PC-3 (cell line): ENCODE measurements at regions not wholly inside any gene's neighbourhood (a gene's known extent, or its start where the extent isn't known, plus 50 kb on each side); places are given as distances from the start of the nearest gene placed in this dataset.

Experiments used
- ATAC-seq: fragments of 200-7000 bp; cut with Tn5 transposase; 2 replicates; pipeline ENCODE4 v1.9.1; 2020; ENCODE audit warnings: mild to moderate bottlenecking, moderate library complexity
- BruUV-seq: library from RNA; stranded (reverse); fragments of 400-500 nt; replicated peaks from 2 replicates; lab custom pipeline; 2021; lab: Mats Ljungman, UMichigan
- CTCF ChIA-PET: fragments of 300-600 bp; sonication (Branson Sonifier 250); formaldehyde crosslinking; loops from one replicate; lab custom pipeline; 2022; ENCODE audit warnings: antibody characterized with exemption; lab: Charles Lee
- POLR2A ChIA-PET: fragments of 300-600 bp; sonication (Branson Sonifier 250); formaldehyde crosslinking; loops from one replicate; lab custom pipeline; 2022; ENCODE audit warnings: antibody characterized with exemption; ENCODE audit not compliant: unreplicated experiment; lab: Charles Lee
- DNase-seq: peaks from one replicate; pipeline ENCODE4 v3.0.0-alpha.2; 2015
- H2AFZ ChIP-seq: fragments of 300-600 bp; sonication (generic); 2 replicates; pipeline ENCODE4 v1.6.0; 2016; ENCODE audit warnings: antibody characterized with exemption, low read length
- H3F3A ChIP-seq: fragments of 300-600 bp; sonication (generic); one replicate; pipeline ENCODE4 v1.6.0; 2017; ENCODE audit warnings: antibody characterized with exemption, low read length, control low read depth, mild to moderate bottlenecking; ENCODE audit not compliant: unreplicated experiment
- H3K27ac ChIP-seq: fragments of 300-600 bp; sonication (generic); 2 replicates; pipeline ENCODE4 v1.5.1; 2016; ENCODE audit warnings: mild to moderate bottlenecking, low read length
- H3K27me3 ChIP-seq: fragments of 300-600 bp; sonication (generic); 2 replicates; pipeline ENCODE4 v1.6.1; 2016; ENCODE audit warnings: low read length, mixed read lengths
- H3K36me3 ChIP-seq: fragments of 300-600 bp; sonication (generic); 2 replicates; pipeline ENCODE4 v1.6.1; 2016; ENCODE audit warnings: low read depth, mixed run types, low read length, mixed read lengths
- H3K4me1 ChIP-seq: fragments of 300-600 bp; sonication (generic); 2 replicates; pipeline ENCODE4 v1.5.1; 2016; ENCODE audit warnings: low read length; ENCODE audit not compliant: insufficient read depth
- H3K4me2 ChIP-seq: fragments of 300-600 bp; sonication (generic); 2 replicates; pipeline ENCODE4 v1.6.0; 2016; ENCODE audit warnings: low read length
- H3K4me3 ChIP-seq: fragments of 300-600 bp; sonication (generic); 2 replicates; pipeline ENCODE4 v1.5.1; 2016; ENCODE audit warnings: mild to moderate bottlenecking, low read length, mixed read lengths
- H3K79me2 ChIP-seq: fragments of 300-600 bp; sonication (generic); 2 replicates; pipeline ENCODE4 v1.6.1; 2017; ENCODE audit warnings: low read length, mixed read lengths
- H3K9ac ChIP-seq: fragments of 300-600 bp; sonication (generic); 2 replicates; pipeline ENCODE4 v1.6.0; 2016; ENCODE audit warnings: mild to moderate bottlenecking, low read length
- H3K9me2 ChIP-seq: fragments of 300-600 bp; sonication (generic); replicated peaks from 2 replicates; pipeline ENCODE4 v1.6.1; 2016; ENCODE audit warnings: mixed run types, low read length, mixed read lengths
- H3K9me3 ChIP-seq: fragments of 300-600 bp; sonication (generic); 2 replicates; pipeline ENCODE4 v1.6.1; 2016; ENCODE audit warnings: low read length, mixed read lengths
- H4K20me1 ChIP-seq: fragments of 300-600 bp; sonication (generic); 2 replicates; pipeline ENCODE4 v1.6.1; 2016; ENCODE audit warnings: low read length, mixed read lengths
- EZH2 ChIP-seq: fragments of 300-600 bp; sonication (generic); IDR thresholded peaks from one replicate; pipeline ENCODE4 v1.6.1; 2017; ENCODE audit warnings: antibody characterized with exemption, mild to moderate bottlenecking, low read length; ENCODE audit not compliant: unreplicated experiment
- EZH2phosphoT487 ChIP-seq: fragments of 300-600 bp; sonication (generic); IDR thresholded peaks from 2 replicates; pipeline ENCODE4 v1.6.1; 2018; ENCODE audit warnings: mild to moderate bottlenecking, antibody characterized with exemption, low read length, borderline replicate concordance
- intact Hi-C: fragments of 100-400 bp; cut with micrococcal nuclease; formaldehyde crosslinking; loops from 2 replicates; pipeline ENCODE4 v1.9.0; 2023
- TF ChIP-seq, protein P1 (sequence below): fragments of 300-600 bp; sonication (generic); conservative IDR thresholded peaks from 2 replicates; pipeline ENCODE4 v1.5.1; 2017; ENCODE audit warnings: antibody characterized with exemption, low read depth, mild to moderate bottlenecking, low read length

DNA sequence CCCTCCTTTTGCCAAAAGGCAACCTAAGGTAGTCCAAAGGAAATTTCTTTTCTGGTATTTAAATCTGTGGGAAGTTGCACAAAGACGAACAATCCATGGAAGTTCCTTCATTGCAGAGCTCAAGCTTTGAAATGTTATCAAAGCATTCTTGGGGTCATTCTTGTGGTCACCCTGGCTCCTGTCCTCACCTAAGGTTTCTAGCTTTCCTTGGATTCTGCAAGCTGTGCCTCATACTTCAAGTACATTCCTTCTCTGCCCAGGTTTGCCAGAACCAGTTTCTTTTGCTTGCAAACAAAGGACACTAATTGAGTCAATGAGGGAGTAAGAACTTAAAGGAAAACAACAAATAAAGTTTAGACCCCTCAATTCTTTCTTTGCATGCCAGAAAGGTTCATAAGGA, 329.8 kb upstream of the PDZRN3 start:
- H3K36me3 ChIP-seq, result no peaks in the 10 kb centered on the region
- intact Hi-C loops, result no loop called here
- no peak overlapping the region for H2AFZ ChIP-seq
- CTCF ChIA-PET, result no interaction called here
- no peak for ATAC-seq
- H3K4me1 ChIP-seq, result no peaks in the 10 kb centered on the region
- TF ChIP-seq, protein P1, sequence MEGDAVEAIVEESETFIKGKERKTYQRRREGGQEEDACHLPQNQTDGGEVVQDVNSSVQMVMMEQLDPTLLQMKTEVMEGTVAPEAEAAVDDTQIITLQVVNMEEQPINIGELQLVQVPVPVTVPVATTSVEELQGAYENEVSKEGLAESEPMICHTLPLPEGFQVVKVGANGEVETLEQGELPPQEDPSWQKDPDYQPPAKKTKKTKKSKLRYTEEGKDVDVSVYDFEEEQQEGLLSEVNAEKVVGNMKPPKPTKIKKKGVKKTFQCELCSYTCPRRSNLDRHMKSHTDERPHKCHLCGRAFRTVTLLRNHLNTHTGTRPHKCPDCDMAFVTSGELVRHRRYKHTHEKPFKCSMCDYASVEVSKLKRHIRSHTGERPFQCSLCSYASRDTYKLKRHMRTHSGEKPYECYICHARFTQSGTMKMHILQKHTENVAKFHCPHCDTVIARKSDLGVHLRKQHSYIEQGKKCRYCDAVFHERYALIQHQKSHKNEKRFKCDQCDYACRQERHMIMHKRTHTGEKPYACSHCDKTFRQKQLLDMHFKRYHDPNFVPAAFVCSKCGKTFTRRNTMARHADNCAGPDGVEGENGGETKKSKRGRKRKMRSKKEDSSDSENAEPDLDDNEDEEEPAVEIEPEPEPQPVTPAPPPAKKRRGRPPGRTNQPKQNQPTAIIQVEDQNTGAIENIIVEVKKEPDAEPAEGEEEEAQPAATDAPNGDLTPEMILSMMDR, result no peak
- TF ChIP-seq EZH2 (no peak), EZH2phosphoT487 (no peak)
- H3K9me2 ChIP-seq, result no peaks in the 10 kb centered on the region
- no peaks in the 10 kb centered on the region for H3F3A ChIP-seq
- no peaks in the 10 kb centered on the region for H4K20me1 ChIP-seq
- no peak for DNase-seq
- peaks cover 32% of the 10 kb centered on the region for H3K9me3 ChIP-seq
- H3K27ac ChIP-seq, result no peak overlapping the region
- H3K9ac ChIP-seq, result no peak overlapping the region
- H3K27me3 ChIP-seq, result no peaks in the 10 kb centered on the region
- H3K4me2 ChIP-seq, result no peak overlapping the region
- no peaks in the 10 kb centered on the region for H3K79me2 ChIP-seq
- BruUV-seq, result no TSS peak
- POLR2A ChIA-PET, result no interaction called here
- no peak overlapping the region for H3K4me3 ChIP-seq

DNA sequence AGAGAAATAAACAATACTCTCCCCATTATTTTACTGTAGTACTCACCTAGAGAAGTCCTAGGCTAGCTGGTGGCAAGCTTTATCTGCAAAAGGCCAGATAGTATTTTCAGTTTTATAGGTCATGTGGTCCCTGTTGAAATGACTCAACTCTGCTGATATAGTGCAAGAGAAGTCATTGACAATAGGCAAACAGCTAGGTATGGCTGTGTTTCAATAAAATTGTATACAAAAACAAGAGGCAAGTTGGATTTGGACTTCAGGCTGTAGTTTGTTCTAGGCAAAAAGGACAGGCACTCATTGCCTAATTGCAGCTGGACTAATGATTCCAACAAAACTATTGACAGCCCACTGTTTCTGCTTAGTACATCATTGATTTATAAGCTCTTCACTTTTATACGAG, 328.0 kb upstream of the PDZRN3 start:
- BruUV-seq, result no TSS peak
- H2AFZ ChIP-seq, result no peak overlapping the region
- H3K4me3 ChIP-seq, result no peak overlapping the region

DNA sequence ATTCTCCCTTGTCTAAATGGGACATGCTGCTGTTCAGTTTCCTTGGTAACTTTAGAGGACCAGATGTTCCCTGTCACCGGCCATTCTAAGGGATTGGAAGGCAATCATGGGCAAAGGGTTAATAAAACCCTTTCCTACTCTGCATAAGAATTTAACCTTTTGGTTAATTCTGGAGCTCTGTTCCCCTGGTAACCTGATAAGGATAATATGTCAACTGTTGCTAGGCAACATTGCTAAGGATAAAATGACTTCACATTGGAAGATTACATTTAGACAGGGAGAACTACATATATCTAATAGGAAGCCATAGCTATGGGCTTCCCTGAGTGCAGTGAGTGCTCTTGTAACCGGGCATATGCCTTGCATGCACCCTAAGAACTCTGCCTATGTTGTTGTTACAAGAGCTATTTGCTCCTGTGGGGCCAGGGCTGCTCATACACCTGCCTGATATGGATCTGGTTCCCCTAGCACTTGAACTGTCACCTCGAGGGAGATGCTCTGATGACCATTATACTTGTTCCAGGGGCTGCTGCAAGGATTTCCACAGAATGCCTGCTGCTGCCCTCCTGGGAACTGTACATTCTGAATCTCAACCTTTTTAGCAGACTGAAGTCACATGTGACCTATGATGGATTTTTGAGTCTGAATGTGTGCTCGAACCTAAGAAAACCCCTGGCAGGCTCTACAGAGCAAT, 326.3 kb upstream of the PDZRN3 start:
- ATAC-seq (no peak), DNase-seq (no peak)
- Histone ChIP-seq H4K20me1 (no peaks in the 10 kb centered on the region), H3K36me3 (no peaks in the 10 kb centered on the region), H3K9me2 (no peaks in the 10 kb centered on the region), H2AFZ (no peak overlapping the region), H3K9ac (no peak overlapping the region), H3K9me3 (peaks cover 37% of the 10 kb centered on the region), H3K27ac (no peak overlapping the region), H3K4me3 (no peak overlapping the region), H3F3A (no peaks in the 10 kb centered on the region), H3K27me3 (no peaks in the 10 kb centered on the region), H3K79me2 (no peaks in the 10 kb centered on the region), H3K4me1 (no peaks in the 10 kb centered on the region), H3K4me2 (no peak overlapping the region)
- intact Hi-C loops, result no loop called here
- no TSS peak for BruUV-seq
- ChIA-PET CTCF (no interaction called here), POLR2A (no interaction called here)
- TF ChIP-seq, protein P1, result no peak
- TF ChIP-seq EZH2phosphoT487, result no peak
- TF ChIP-seq EZH2, result no peak

More for the DNA sequence above, 328.0 kb upstream of the PDZRN3 start:
- no peaks in the 10 kb centered on the region for H3K36me3 ChIP-seq
- CTCF ChIA-PET, result no interaction called here
- H3K27me3 ChIP-seq, result no peaks in the 10 kb centered on the region
- H3F3A ChIP-seq, result no peaks in the 10 kb centered on the region
- H3K4me2 ChIP-seq, result no peak overlapping the region
- H3K27ac ChIP-seq, result no peak overlapping the region
- no peak for ATAC-seq
- H3K9me3 ChIP-seq, result peaks cover 33% of the 10 kb centered on the region
- H3K4me1 ChIP-seq, result no peaks in the 10 kb centered on the region
- TF ChIP-seq EZH2phosphoT487 (no peak), EZH2 (no peak)
- TF ChIP-seq, protein P1, result no peak
- no peaks in the 10 kb centered on the region for H3K79me2 ChIP-seq
- POLR2A ChIA-PET, result no interaction called here
- intact Hi-C loops, result no loop called here
- no peaks in the 10 kb centered on the region for H4K20me1 ChIP-seq
- DNase-seq, result no peak
- no peak overlapping the region for H3K9ac ChIP-seq
- H3K9me2 ChIP-seq, result no peaks in the 10 kb centered on the region
